ENCODE measurements at regions not wholly inside any gene's neighbourhood (a gene's known extent, or its start where the extent isn't known, plus 50 kb on each side); places are given as distances from the start of the nearest gene placed in this dataset.
"Not testable (repeated sequence)": the region's sequence is repeated elsewhere in the genome, so short reads cannot be mapped to it uniquely, and the experiment has no call there.

GRCh38 chr4:18103876-18104605, 82.5 kb upstream of the LCORL start:
- DNase-seq (ENCODE audit: low read depth), result no peak
- no peak overlapping the region for H3K4me3 ChIP-seq (ENCODE audit: low read length)
- no peak for TF ChIP-seq CTCF (IDR thresholded peaks at IDR 0.05; ENCODE audit: insufficient read depth, low read depth, low read length, missing control alignments)

- H3K4me3 ChIP-seq (ENCODE audit: low read length), result no peak overlapping the region
- DNase-seq (ENCODE audit: low read depth), result no peak
- no peak for TF ChIP-seq CTCF (IDR thresholded peaks at IDR 0.05; ENCODE audit: insufficient read depth, low read depth, low read length, missing control alignments)
Observed at GRCh38 chr4:18100657-18101056, 79.1 kb upstream of the LCORL start.

- not testable (repeated sequence) for DNase-seq (ENCODE audit: low read depth)
Observed at GRCh38 chr4:18090447-18090846, 68.9 kb upstream of the LCORL start.

GRCh38 chr4:18082236-18082635, 60.7 kb upstream of the LCORL start:
- TF ChIP-seq CTCF (IDR thresholded peaks at IDR 0.05; ENCODE audit: insufficient read depth, low read depth, low read length, missing control alignments), result no peak
- no peak overlapping the region for H3K4me3 ChIP-seq (ENCODE audit: low read length)
- DNase-seq (ENCODE audit: low read depth), result peak; percentile 77

More at GRCh38 chr4:18090447-18090846, 68.9 kb upstream of the LCORL start:
- not testable (repeated sequence) for H3K4me3 ChIP-seq (ENCODE audit: low read length)

GRCh38 chr4:18081708-18082107, 60.2 kb upstream of the LCORL start:
- DNase-seq (ENCODE audit: low read depth), result no peak
- no peak overlapping the region for H3K4me3 ChIP-seq (ENCODE audit: low read length)
- TF ChIP-seq CTCF (IDR thresholded peaks at IDR 0.05; ENCODE audit: insufficient read depth, low read depth, low read length, missing control alignments), result no peak

- no peak overlapping the region for H3K4me3 ChIP-seq (ENCODE audit: low read length)
- TF ChIP-seq CTCF (IDR thresholded peaks at IDR 0.05; ENCODE audit: insufficient read depth, low read depth, low read length, missing control alignments), result no peak
- no peak for DNase-seq (ENCODE audit: low read depth)
Observed at GRCh38 chr4:18077808-18078207, 56.3 kb upstream of the LCORL start.

GRCh38 chr4:18075823-18076433, 54.4 kb upstream of the LCORL start:
- no peak for TF ChIP-seq CTCF (IDR thresholded peaks at IDR 0.05; ENCODE audit: insufficient read depth, low read depth, low read length, missing control alignments)
- DNase-seq (ENCODE audit: low read depth), result peak; percentile 11
- no peak overlapping the region for H3K4me3 ChIP-seq (ENCODE audit: low read length)
